SK-N-SH treated with all-trans-retinoic acid at 6 μM for 48 hours (cell line): ENCODE measurements at regions not wholly inside any gene's neighbourhood (a gene's known extent, or its start where the extent isn't known, plus 50 kb on each side); places are given as distances from the start of the nearest gene placed in this dataset.

ENCODE experiments used
- ATAC-seq: fragments of 200-7000 bp; cut with Tn5 transposase; 3 replicates; pipeline ENCODE4 v1.9.1; 2020; ENCODE audit warnings: mild to moderate bottlenecking, moderate library complexity
- ARNTL ChIP-seq: fragments of 450-650 bp; formaldehyde crosslinking; IDR thresholded peaks from 2 replicates; pipeline ENCODE4 v1.5.0; 2020; ENCODE audit warnings: low read depth, mild to moderate bottlenecking, moderate library complexity, borderline replicate concordance
- BACH2 ChIP-seq: fragments of 250-450 bp; sonication (Bioruptor Pico); IDR thresholded peaks from 2 replicates; pipeline ENCODE4 v1.9.0; 2021; ENCODE audit warnings: mild to moderate bottlenecking, borderline replicate concordance
- CSDC2 ChIP-seq: fragments of 250-450 bp; sonication (Bioruptor Pico); IDR thresholded peaks from 2 replicates; pipeline ENCODE4 v1.5.0; 2020; ENCODE audit warnings: mild to moderate bottlenecking, moderate library complexity
- ESRRG ChIP-seq: fragments of 250-450 bp; sonication (Bioruptor Pico); IDR thresholded peaks from 2 replicates; pipeline ENCODE4 v1.6.1; 2021; ENCODE audit warnings: mild to moderate bottlenecking
- GLIS3 ChIP-seq: fragments of 250-450 bp; sonication (Bioruptor Pico); IDR thresholded peaks from 2 replicates; pipeline ENCODE4 v1.5.0; 2020; ENCODE audit warnings: mild to moderate bottlenecking, moderate library complexity
- ISL1 ChIP-seq: fragments of 250-450 bp; sonication (Bioruptor Pico); IDR thresholded peaks from 2 replicates; pipeline ENCODE4 v2.1.2; 2022; ENCODE audit warnings: mild to moderate bottlenecking, moderate library complexity
- OSR1 ChIP-seq: fragments of 250-450 bp; sonication (Bioruptor Pico); IDR thresholded peaks from 2 replicates; pipeline ENCODE4 v1.8.0; 2022; ENCODE audit warnings: moderate library complexity, mild to moderate bottlenecking, inconsistent platforms
- PPARA ChIP-seq: fragments of 250-450 bp; sonication (Bioruptor Pico); IDR thresholded peaks from 2 replicates; pipeline ENCODE4 v1.5.0; 2020; ENCODE audit warnings: mild to moderate bottlenecking, borderline replicate concordance
- RARB ChIP-seq: fragments of 250-450 bp; sonication (Bioruptor Pico); IDR thresholded peaks from 2 replicates; pipeline ENCODE4 v1.8.0; 2021; ENCODE audit warnings: mild to moderate bottlenecking, moderate library complexity
- SNAI2 ChIP-seq: fragments of 250-450 bp; sonication (Bioruptor Pico); IDR thresholded peaks from 2 replicates; pipeline ENCODE4 v1.5.0; 2020; ENCODE audit warnings: mild to moderate bottlenecking, moderate library complexity
- TCF4 ChIP-seq: fragments of 250-450 bp; sonication (Bioruptor Pico); IDR thresholded peaks from 2 replicates; pipeline ENCODE4 v1.8.0; 2021; ENCODE audit warnings: mild to moderate bottlenecking, moderate library complexity, borderline replicate concordance
- TOX ChIP-seq: fragments of 250-450 bp; sonication (Bioruptor Pico); IDR thresholded peaks from 2 replicates; pipeline ENCODE4 v1.8.0; 2021; ENCODE audit warnings: mild to moderate bottlenecking, moderate library complexity, borderline replicate concordance
- ZC3H10 ChIP-seq: fragments of 250-450 bp; sonication (Bioruptor Pico); IDR thresholded peaks from 2 replicates; pipeline ENCODE4 v1.5.1; 2021; ENCODE audit warnings: mild to moderate bottlenecking, moderate library complexity
- ZFP3 ChIP-seq: fragments of 250-450 bp; sonication (Bioruptor Pico); IDR thresholded peaks from 2 replicates; pipeline ENCODE4 v1.5.0; 2020; ENCODE audit warnings: mild to moderate bottlenecking, moderate library complexity
- ZFP30 ChIP-seq: fragments of 450-650 bp; formaldehyde crosslinking; IDR thresholded peaks from 2 replicates; pipeline ENCODE4 v1.5.0; 2022; ENCODE audit warnings: mild to moderate bottlenecking, moderate library complexity
- ZNF565 ChIP-seq: fragments of 450-650 bp; formaldehyde crosslinking; conservative IDR thresholded peaks from 2 replicates; pipeline ENCODE4 v1.5.0; 2020; ENCODE audit warnings: low read depth, mild to moderate bottlenecking, moderate library complexity
- ZNF70 ChIP-seq: fragments of 450-650 bp; formaldehyde crosslinking; IDR thresholded peaks from 2 replicates; pipeline ENCODE4 v1.5.0; 2020; ENCODE audit warnings: mild to moderate bottlenecking, moderate library complexity
- ZNF8 ChIP-seq: fragments of 450-650 bp; formaldehyde crosslinking; IDR thresholded peaks from 2 replicates; pipeline ENCODE4 v1.5.0; 2020; ENCODE audit warnings: mild to moderate bottlenecking, moderate library complexity
- TF ChIP-seq, protein P1 (sequence below): fragments of 250-450 bp; sonication (Bioruptor Pico); IDR thresholded peaks from 2 replicates; pipeline ENCODE4 v1.8.0; 2021; ENCODE audit warnings: low read depth, mild to moderate bottlenecking, moderate library complexity, borderline replicate concordance
- TF ChIP-seq, protein P2 (sequence below): fragments of 250-450 bp; sonication (Bioruptor Pico); IDR thresholded peaks from 2 replicates; pipeline ENCODE4 v1.8.0; 2020; ENCODE audit warnings: mild to moderate bottlenecking, moderate library complexity, borderline replicate concordance

DNA sequence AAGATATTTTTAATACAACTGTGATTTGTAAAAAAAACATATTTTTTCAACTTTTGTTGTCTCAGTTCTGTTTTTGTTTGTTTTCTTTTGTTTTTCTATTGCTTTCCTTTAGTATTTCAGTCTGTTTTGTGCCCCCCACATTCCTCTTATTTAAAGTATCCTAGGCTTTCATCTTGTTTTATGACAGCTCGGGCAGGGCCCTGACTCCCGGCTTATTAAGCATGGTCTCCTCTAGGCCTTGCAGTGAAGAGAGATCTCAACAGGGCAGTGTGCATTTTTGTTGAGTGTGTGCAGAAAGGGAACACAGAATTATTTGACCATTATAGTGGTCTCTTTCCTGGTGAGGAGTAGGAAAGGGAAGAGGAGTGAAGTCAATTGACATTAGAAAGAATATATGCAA is 110.2 kb upstream of the SLC38A4 start (continued):
- TF ChIP-seq OSR1 (CRISPR knock-in tag) (no peak), ISL1 (no peak), TCF4 (CRISPR knock-in tag) (no peak), BACH2 (CRISPR knock-in tag) (no peak), ZC3H10 (CRISPR knock-in tag) (no peak), ZFP30 (CRISPR knock-in tag) (no peak), PPARA (no peak), ZNF8 (CRISPR knock-in tag) (no peak), ARNTL (CRISPR knock-in tag) (no peak)
- TF ChIP-seq, protein P1, sequence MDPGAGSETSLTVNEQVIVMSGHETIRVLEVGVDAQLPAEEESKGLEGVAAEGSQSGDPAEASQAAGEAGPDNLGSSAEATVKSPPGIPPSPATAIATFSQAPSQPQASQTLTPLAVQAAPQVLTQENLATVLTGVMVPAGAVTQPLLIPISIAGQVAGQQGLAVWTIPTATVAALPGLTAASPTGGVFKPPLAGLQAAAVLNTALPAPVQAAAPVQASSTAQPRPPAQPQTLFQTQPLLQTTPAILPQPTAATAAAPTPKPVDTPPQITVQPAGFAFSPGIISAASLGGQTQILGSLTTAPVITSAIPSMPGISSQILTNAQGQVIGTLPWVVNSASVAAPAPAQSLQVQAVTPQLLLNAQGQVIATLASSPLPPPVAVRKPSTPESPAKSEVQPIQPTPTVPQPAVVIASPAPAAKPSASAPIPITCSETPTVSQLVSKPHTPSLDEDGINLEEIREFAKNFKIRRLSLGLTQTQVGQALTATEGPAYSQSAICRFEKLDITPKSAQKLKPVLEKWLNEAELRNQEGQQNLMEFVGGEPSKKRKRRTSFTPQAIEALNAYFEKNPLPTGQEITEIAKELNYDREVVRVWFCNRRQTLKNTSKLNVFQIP (CRISPR knock-in tag): no peak
- TF ChIP-seq, protein P2, sequence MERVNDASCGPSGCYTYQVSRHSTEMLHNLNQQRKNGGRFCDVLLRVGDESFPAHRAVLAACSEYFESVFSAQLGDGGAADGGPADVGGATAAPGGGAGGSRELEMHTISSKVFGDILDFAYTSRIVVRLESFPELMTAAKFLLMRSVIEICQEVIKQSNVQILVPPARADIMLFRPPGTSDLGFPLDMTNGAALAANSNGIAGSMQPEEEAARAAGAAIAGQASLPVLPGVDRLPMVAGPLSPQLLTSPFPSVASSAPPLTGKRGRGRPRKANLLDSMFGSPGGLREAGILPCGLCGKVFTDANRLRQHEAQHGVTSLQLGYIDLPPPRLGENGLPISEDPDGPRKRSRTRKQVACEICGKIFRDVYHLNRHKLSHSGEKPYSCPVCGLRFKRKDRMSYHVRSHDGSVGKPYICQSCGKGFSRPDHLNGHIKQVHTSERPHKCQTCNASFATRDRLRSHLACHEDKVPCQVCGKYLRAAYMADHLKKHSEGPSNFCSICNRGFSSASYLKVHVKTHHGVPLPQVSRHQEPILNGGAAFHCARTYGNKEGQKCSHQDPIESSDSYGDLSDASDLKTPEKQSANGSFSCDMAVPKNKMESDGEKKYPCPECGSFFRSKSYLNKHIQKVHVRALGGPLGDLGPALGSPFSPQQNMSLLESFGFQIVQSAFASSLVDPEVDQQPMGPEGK (CRISPR knock-in tag): no peak

DNA sequence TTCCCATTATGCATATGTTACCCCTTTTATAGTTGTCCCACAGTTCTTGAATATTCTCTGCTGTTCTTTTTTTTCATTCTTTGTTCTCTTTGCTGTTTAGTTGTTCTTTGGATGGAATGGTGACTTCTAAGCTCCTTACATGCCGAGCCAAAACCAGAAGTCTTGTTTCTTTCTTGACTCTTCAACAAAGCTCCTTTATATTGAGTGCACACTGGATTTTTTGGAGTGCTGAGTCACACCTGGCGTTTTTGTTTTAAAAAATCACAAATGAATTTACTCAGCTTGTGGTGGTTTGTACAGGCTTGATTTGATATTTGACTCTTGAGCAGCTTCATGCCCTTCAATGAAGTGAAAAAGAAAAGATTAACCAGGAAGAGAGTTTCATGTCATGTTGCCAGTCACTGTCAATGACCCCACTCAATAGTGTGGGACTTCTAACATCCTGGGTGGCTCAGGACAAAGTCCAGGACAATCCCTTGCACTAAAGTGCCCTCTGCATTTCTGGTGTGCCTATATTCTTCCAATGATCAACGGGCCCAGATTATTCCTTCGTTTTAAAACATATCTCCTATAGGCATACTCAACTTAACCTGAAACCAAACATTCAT is 112.4 kb upstream of the SLC38A4 start:
- no peak for ATAC-seq
- no peak for TF ChIP-seq TCF4 (CRISPR knock-in tag)
- TF ChIP-seq BACH2 (CRISPR knock-in tag): no peak
- no peak for TF ChIP-seq ARNTL (CRISPR knock-in tag)
- TF ChIP-seq ZFP30 (CRISPR knock-in tag): no peak
- TF ChIP-seq ZNF70 (CRISPR knock-in tag): no peak
- TF ChIP-seq, protein P1 (CRISPR knock-in tag): no peak
- no peak for TF ChIP-seq ZNF565 (CRISPR knock-in tag)
- no peak for TF ChIP-seq ISL1

DNA sequence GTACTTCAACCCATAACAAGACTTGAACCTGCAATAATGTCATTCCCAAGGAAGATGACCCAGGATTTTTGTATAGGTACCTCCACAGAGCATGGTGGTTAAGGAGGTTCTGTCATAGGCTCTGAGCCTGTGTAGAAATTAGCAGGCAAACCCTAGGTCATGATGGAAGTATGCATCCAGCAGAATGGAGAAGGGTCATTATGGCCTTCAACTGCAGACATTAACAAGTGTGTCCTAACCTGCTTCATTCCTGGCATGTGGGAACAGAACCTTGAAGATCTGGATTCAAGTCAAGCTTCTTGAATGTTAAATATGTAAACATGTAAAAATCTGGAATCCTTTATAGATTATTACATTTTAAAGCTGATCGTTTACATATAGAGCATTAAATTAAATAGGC is 116.2 kb upstream of the SLC38A4 start:
- peak; percentile 10; the same call in 1 of the 3 replicates for ATAC-seq
- TF ChIP-seq, protein P1 (CRISPR knock-in tag): no peak
- TF ChIP-seq BACH2 (CRISPR knock-in tag) (no peak), GLIS3 (no peak), PPARA (no peak), RARB (CRISPR knock-in tag) (no peak), TCF4 (CRISPR knock-in tag) (no peak), SNAI2 (CRISPR knock-in tag) (no peak), ZFP3 (no peak), OSR1 (CRISPR knock-in tag) (no peak), ESRRG (CRISPR knock-in tag) (no peak), ZNF565 (CRISPR knock-in tag) (no peak), ZFP30 (CRISPR knock-in tag) (no peak)

DNA sequence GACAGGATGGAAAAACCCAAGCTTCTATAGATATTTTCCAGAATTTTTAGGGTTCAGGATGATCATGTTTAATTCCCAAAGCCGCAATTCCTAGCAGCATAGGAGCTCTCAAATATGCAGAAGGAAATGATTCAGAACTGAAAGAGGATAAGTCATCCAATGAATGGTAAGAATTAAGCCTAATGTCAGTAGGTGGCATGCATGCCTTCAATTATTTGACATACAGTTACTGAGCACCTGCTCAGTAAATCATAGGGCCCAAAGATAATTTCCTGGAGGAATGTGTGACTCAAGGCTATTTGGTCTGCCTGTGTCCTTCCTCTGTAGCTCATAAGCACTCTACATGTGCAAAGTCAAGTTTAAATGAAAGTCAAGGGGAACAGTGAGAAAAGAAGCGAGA is 116.8 kb upstream of the SLC38A4 start:
- peak; percentile 89 for ATAC-seq
- TF ChIP-seq CSDC2 (CRISPR knock-in tag) (no peak), ZFP3 (no peak), RARB (CRISPR knock-in tag) (peak; percentile 56; the same call in 1 of the 2 replicates), TOX (0 out of 2 replicates have a peak, but pooled peaks have one; percentile 61)
